LNCAP (cell line): ENCODE measurements at regions not wholly inside any gene's neighbourhood (a gene's known extent, or its start where the extent isn't known, plus 50 kb on each side); places are given as distances from the start of the nearest gene placed in this dataset.

Source experiments
- CTCF ChIP-seq: fragments of 450-650 bp; IDR thresholded peaks from 2 replicates; pipeline ENCODE4 v1.5.1; 2017; ENCODE audit warnings: mild to moderate bottlenecking

DNA sequence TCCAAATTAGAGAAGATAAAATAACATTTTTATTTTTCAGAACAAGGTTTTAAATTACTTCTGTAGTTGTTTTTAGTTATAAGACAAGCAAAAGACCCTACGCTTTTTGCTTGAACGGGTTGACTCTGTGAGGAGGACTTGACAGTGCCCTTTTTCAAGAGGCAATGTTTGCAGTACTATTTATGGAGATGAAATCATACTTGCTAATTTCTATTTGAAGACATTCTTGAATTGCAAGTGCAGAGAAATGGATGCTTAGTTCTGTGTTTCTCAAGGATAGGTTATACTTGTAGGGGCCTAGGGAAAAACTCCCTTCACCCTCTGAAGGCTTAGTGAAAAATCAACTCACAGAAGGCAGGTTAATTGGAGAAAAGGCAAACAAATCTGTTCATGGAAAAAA, 1229.5 kb downstream of the REEP3 start:
- TF ChIP-seq CTCF, result no peak

- no peak for TF ChIP-seq CTCF
These were observed 1232.3 kb downstream of the REEP3 start for GRCh38 chr10:64753516-64753915.

- no peak for TF ChIP-seq CTCF
These were observed 1239.2 kb downstream of the REEP3 start for GRCh38 chr10:64760371-64760770.

- TF ChIP-seq CTCF, result no peak
These were observed 1241.7 kb downstream of the REEP3 start for GRCh38 chr10:64762861-64763260.

GRCh38 chr10:64765498-64765897, 1244.3 kb downstream of the REEP3 start:
- TF ChIP-seq CTCF, result no peak

DNA sequence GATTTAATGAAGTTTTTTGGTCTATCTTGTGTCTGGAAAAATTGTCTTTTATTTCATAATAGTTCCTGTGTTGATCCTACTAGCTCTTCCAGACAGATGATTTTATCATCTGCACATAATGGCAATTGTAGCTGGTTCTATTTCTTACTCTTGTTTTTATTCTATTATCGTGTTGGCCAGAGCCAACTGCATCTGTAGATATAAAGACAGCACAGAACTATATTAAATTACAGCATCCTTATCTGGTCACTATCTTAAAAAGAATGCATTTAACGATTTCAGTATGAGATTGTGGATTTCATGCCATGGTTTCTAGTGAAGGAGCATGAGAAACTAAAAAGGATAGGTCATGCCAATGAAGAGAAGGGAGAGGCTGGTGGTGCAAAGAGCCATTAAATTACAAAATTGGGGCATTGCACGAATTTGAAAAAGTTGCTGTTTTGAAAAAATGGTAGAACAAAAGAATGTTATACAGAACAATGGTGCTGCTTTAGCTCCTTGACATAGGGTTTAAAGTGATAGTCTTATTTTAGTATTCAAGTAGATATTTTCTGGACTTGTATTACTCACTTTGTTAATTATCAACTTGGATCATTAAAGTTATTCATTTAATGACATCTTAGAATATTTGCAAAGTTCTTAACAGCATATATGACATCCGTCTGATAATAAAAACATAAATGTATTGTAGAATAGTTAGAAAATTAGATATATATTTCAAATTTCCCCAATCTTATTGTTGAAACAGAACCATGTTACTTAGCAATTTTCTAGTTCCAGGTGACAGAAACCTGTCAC, 1250.3 kb downstream of the REEP3 start:
- TF ChIP-seq CTCF, result no peak

- TF ChIP-seq CTCF, result no peak
These were observed 1252.2 kb downstream of the REEP3 start for GRCh38 chr10:64773357-64773756.

DNA sequence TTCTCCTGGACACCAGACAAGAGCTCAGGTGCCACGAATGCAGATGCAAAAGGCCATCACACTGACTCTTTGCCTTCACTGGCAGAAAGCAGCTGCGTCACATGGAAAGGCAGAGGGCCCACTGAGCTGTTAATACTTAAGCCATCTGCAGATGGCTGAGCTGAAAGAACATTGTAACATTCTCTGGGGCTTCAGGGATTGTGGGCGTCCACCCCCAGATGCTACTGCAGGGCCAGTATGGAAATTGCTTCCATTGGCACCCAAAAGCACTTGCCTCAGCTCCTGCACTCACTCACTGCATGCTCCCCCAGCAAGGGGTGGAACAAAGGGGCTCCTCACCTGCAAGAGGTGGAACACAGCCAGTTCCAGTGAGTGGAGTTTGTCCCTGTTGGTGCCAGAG, 1264.6 kb downstream of the REEP3 start:
- no peak for TF ChIP-seq CTCF
